Fibroblast of skin of right biceps (primary cell): ENCODE measurements at regions not wholly inside any gene's neighbourhood (a gene's known extent, or its start where the extent isn't known, plus 50 kb on each side); places are given as distances from the start of the nearest gene placed in this dataset.
"Not testable (repeated sequence)": the region's sequence is repeated elsewhere in the genome, so short reads cannot be mapped to it uniquely, and the experiment has no call there.

Experiments
- DNase-seq: peaks from one replicate; pipeline ENCODE4 v3.0.0-alpha.2; 2013

- no peak for DNase-seq
These were observed 103.8 kb upstream of the KLF13 start for GRCh38 chr15:31222773-31223341.

- DNase-seq, result no peak
These were observed 102.9 kb upstream of the KLF13 start for GRCh38 chr15:31223478-31224350.

- not testable (repeated sequence) for DNase-seq
These were observed 102.0 kb upstream of the KLF13 start for GRCh38 chr15:31224661-31225060.

- DNase-seq, result no peak
These were observed 101.2 kb upstream of the KLF13 start for GRCh38 chr15:31225356-31225955.

- no peak for DNase-seq
These were observed 100.6 kb upstream of the KLF13 start for GRCh38 chr15:31226021-31226420.

GRCh38 chr15:31227235-31227634 is 99.4 kb upstream of the KLF13 start:
- no peak for DNase-seq

- no peak for DNase-seq
These were observed 98.6 kb upstream of the KLF13 start for GRCh38 chr15:31228011-31228484.

GRCh38 chr15:31228980-31229826 is 97.4 kb upstream of the KLF13 start:
- DNase-seq, result no peak

- no peak for DNase-seq
These were observed 95.8 kb upstream of the KLF13 start for GRCh38 chr15:31230630-31231485.

- no peak for DNase-seq
These were observed 91.8 kb upstream of the KLF13 start for GRCh38 chr15:31234815-31235214.

GRCh38 chr15:31235311-31236183 is 91.1 kb upstream of the KLF13 start:
- peak; percentile 45 for DNase-seq

- peak; percentile 98 for DNase-seq
These were observed 90.2 kb upstream of the KLF13 start for GRCh38 chr15:31236184-31237042.

GRCh38 chr15:31237043-31237324 is 89.7 kb upstream of the KLF13 start:
- DNase-seq, result no peak

- no peak for DNase-seq
These were observed 87.7 kb upstream of the KLF13 start for GRCh38 chr15:31238906-31239305.

GRCh38 chr15:31239409-31239808 is 87.2 kb upstream of the KLF13 start:
- no peak for DNase-seq

- no peak for DNase-seq
These were observed 84.6 kb upstream of the KLF13 start for GRCh38 chr15:31241888-31242522.

- DNase-seq, result no peak
These were observed 82.7 kb upstream of the KLF13 start for GRCh38 chr15:31243895-31244294.

- no peak for DNase-seq
These were observed 81.4 kb upstream of the KLF13 start for GRCh38 chr15:31245135-31245689.

- peak; percentile 12 for DNase-seq
These were observed 80.9 kb upstream of the KLF13 start for GRCh38 chr15:31245756-31246155.
